Activated naive CD4-positive, alpha-beta T cell treated with anti-CD3 and anti-CD28 coated beads for 36 hours (primary cell): ENCODE measurements at regions not wholly inside any gene's neighbourhood (a gene's known extent, or its start where the extent isn't known, plus 50 kb on each side); places are given as distances from the start of the nearest gene placed in this dataset.
A peak's percentile ranks its signal among the peaks of the same experiment; 100 is the strongest.

ENCODE experiments used
- CTCF ChIA-PET: fragments of 350-600 bp; sonication (Branson Sonifier 250); formaldehyde crosslinking; loops from one replicate; lab custom pipeline; 2021; ENCODE audit warnings: antibody characterized with exemption; lab: Charles Lee
- DNase-seq: peaks from one replicate; pipeline ENCODE4 v3.0.0-alpha.2; 2020
- H3K27ac Mint-ChIP-seq: one replicate; pipeline ENCODE4 v1.8.0; 2021; ENCODE audit warnings: mild to moderate bottlenecking, mixed read lengths
- H3K27me3 Mint-ChIP-seq: one replicate; pipeline ENCODE4 v1.8.0; 2021; ENCODE audit warnings: low read depth, mixed read lengths
- H3K36me3 Mint-ChIP-seq: one replicate; pipeline ENCODE4 v1.8.0; 2021; ENCODE audit warnings: low read depth, mixed read lengths
- H3K4me1 Mint-ChIP-seq: one replicate; pipeline ENCODE4 v1.8.0; 2021; ENCODE audit warnings: low read depth, mixed read lengths
- H3K4me3 Mint-ChIP-seq: one replicate; pipeline ENCODE4 v1.8.0; 2021; ENCODE audit warnings: mild to moderate bottlenecking, moderate library complexity, mixed read lengths
- H3K9me3 Mint-ChIP-seq: one replicate; pipeline ENCODE4 v1.8.0; 2021; ENCODE audit warnings: mixed read lengths
- intact Hi-C: fragments of 100-400 bp; cut with micrococcal nuclease; formaldehyde crosslinking; loops from one replicate; pipeline ENCODE4 v1.15.1; 2023

DNA sequence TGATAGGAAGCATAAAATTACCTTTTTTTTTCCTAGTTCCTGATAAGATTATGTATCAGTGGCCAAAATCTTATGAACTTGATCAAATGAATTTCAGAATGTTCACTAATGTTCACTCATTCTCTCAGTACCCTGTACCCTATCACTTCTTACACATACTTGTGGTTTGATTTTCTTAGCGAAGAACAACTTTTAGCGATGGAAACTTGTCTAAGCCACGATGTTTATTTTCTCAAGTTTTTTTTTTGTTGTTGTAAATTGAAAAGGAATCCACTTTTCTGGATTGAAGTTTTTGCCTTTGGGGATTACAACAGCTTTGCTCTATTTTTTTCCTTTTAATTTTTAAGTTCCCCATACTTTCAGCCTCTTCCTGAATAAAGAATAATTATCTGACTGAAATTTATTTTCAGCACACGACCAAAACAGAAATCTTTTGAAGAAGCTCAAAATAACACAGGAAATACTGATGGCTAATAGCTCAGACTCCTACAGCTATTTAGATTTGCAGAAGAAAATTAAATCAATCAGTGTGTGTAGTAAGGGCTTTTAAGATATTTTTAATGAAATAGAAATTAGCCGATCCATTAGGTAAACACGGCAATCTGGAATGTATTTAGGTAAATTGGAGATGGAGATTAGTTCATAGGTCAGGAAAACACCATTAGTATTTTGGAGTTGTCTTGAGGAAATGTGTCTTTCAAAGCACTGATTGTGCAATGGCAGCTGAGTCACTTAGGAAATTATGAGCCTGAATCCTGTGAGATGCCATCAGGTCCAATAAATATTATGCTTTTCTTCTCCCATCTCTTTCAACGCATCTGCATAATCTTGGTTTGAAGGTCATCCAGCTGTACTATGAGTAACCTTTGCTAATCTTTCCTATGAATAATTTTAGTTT lies 217.5 kb downstream of the GJA1 start:
- peak; percentile 8 for DNase-seq
- Mint-ChIP-seq H3K27ac (no peak overlapping the region), H3K36me3 (no peaks in the 10 kb centered on the region), H3K4me3 (no peak overlapping the region), H3K4me1 (peaks cover 40% of the 10 kb centered on the region), H3K27me3 (no peaks in the 10 kb centered on the region), H3K9me3 (no peaks in the 10 kb centered on the region)
- intact Hi-C loops, result loop anchor here (5.0 kb wide), 3 partner anchors 151 to 744 kb away; partner anchors contain the start of genes HSF2 and TBC1D32
- CTCF ChIA-PET, result no interaction called here

GRCh38 chr6:121653624-121654008 lies 218.2 kb downstream of the GJA1 start:
- peaks cover 40% of the 10 kb centered on the region for H3K4me1 Mint-ChIP-seq
- H3K27ac Mint-ChIP-seq, result no peak overlapping the region
- CTCF ChIA-PET, result interaction anchor here (0.6 kb wide), 1 partner anchor 179 kb away, joined by 4 read pairs; no protein-coding TSS in a partner anchor
- intact Hi-C loops, result loop anchor here (5.0 kb wide), 3 partner anchors 151 to 744 kb away; partner anchors contain the start of genes HSF2 and TBC1D32
- DNase-seq, result no peak
- H3K4me3 Mint-ChIP-seq, result no peak overlapping the region
- H3K9me3 Mint-ChIP-seq, result no peaks in the 10 kb centered on the region
- H3K36me3 Mint-ChIP-seq, result no peaks in the 10 kb centered on the region
- no peaks in the 10 kb centered on the region for H3K27me3 Mint-ChIP-seq

DNA sequence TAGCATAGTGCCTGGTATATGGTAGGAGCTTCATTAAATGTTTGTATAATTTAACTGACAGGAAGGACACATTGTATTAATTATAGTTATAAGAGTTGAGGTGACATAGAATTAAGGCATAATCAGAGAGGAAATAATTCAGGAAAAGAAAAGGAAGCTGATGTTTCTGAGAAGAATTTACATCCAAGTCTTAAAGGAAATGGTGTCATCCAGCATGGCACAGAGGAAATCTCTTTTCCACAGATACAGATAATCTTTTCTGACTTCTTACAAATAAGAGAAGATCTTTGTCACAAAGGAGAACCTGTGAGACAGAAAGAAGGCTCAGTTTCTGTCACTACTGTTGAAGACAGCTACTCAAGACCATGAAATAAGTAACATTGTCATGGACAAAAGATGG lies 222.5 kb downstream of the GJA1 start:
- intact Hi-C loops, result no loop called here
- CTCF ChIA-PET, result no interaction called here
- Mint-ChIP-seq H3K36me3 (no peaks in the 10 kb centered on the region), H3K4me3 (no peak overlapping the region), H3K27me3 (no peaks in the 10 kb centered on the region), H3K27ac (no peak overlapping the region), H3K9me3 (no peaks in the 10 kb centered on the region), H3K4me1 (peaks cover 8% of the 10 kb centered on the region)
- DNase-seq, result no peak

GRCh38 chr6:121660277-121660676 lies 224.8 kb downstream of the GJA1 start:
- Mint-ChIP-seq H3K4me1 (no peaks in the 10 kb centered on the region), H3K4me3 (no peak overlapping the region), H3K9me3 (no peaks in the 10 kb centered on the region), H3K27ac (no peak overlapping the region), H3K36me3 (no peaks in the 10 kb centered on the region), H3K27me3 (no peaks in the 10 kb centered on the region)
- CTCF ChIA-PET, result interaction anchor here (0.8 kb wide), 1 partner anchor 26 kb away, joined by 3 read pairs; no protein-coding TSS in a partner anchor
- DNase-seq, result no peak
- intact Hi-C loops, result no loop called here

- CTCF ChIA-PET, result no interaction called here
Observed at GRCh38 chr6:121663292-121663810, 227.9 kb downstream of the GJA1 start.

GRCh38 chr6:121664158-121664557 lies 228.7 kb downstream of the GJA1 start:
- Mint-ChIP-seq H3K27me3 (no peaks in the 10 kb centered on the region), H3K4me3 (no peak overlapping the region), H3K27ac (no peak overlapping the region), H3K36me3 (no peaks in the 10 kb centered on the region), H3K9me3 (no peaks in the 10 kb centered on the region), H3K4me1 (no peaks in the 10 kb centered on the region)
- DNase-seq, result no peak
- CTCF ChIA-PET, result no interaction called here
- intact Hi-C loops, result no loop called here

More at GRCh38 chr6:121663292-121663810, 227.9 kb downstream of the GJA1 start:
- Mint-ChIP-seq H3K4me3 (no peak overlapping the region), H3K36me3 (no peaks in the 10 kb centered on the region), H3K9me3 (no peaks in the 10 kb centered on the region), H3K4me1 (no peaks in the 10 kb centered on the region), H3K27ac (no peak overlapping the region), H3K27me3 (no peaks in the 10 kb centered on the region)
- intact Hi-C loops, result no loop called here
- DNase-seq, result no peak

- Mint-ChIP-seq H3K4me3 (no peak overlapping the region), H3K36me3 (no peaks in the 10 kb centered on the region), H3K4me1 (no peaks in the 10 kb centered on the region), H3K9me3 (no peaks in the 10 kb centered on the region), H3K27ac (no peak overlapping the region), H3K27me3 (no peaks in the 10 kb centered on the region)
- DNase-seq, result no peak
- intact Hi-C loops, result no loop called here
- CTCF ChIA-PET, result no interaction called here
Observed at GRCh38 chr6:121666814-121667213, 231.4 kb downstream of the GJA1 start.

DNA sequence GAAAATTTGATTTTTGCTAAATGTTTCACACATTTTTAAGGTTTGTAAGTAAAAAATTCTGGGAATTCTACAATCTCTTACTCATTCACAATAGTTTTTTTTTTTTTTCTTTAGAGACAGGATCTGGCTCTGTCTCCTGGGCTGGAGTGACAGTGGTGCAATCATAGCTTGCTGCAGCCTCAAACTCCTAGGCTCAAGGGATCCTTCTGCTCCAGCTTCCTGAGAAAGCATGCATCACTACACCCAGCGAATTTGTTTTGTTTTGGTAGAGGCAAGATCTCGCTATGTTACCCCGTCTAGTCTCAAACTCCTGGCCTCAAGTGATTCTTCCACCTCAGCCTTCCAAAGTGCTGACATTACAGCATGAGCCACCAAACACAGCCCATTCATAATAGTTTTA lies 232.8 kb downstream of the GJA1 start:
- Mint-ChIP-seq H3K4me1 (no peaks in the 10 kb centered on the region), H3K36me3 (no peaks in the 10 kb centered on the region), H3K9me3 (no peaks in the 10 kb centered on the region), H3K27me3 (no peaks in the 10 kb centered on the region), H3K27ac (no peak overlapping the region), H3K4me3 (no peak overlapping the region)
- intact Hi-C loops, result no loop called here
- CTCF ChIA-PET, result no interaction called here
- no peak for DNase-seq

DNA sequence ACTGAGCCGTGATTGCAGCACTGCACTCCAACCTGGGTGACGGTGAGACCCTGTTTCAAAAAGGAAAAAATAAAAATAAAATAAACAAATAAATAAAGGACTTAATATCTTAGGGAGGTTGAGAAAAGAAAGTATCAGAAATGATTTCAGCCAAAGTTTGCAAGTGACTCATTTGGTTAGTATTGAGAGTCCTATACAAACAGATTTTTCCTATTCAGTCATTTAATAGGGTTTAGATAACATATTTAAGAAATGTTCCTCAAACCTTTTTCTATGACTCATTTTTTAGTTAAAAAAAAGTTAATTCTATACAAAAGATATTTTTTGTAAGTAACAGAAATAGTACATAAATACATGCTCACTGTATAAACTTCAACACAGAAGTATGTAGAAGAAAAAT lies 235.1 kb downstream of the GJA1 start:
- intact Hi-C loops, result no loop called here
- no peaks in the 10 kb centered on the region for H3K4me1 Mint-ChIP-seq
- H3K27me3 Mint-ChIP-seq, result no peaks in the 10 kb centered on the region
- no peak for DNase-seq
- CTCF ChIA-PET, result interaction anchor here (0.7 to 1.3 kb wide), 2 partner anchors 9 to 168 kb away, joined by 3 to 4 read pairs; no protein-coding TSS in a partner anchor
- no peaks in the 10 kb centered on the region for H3K36me3 Mint-ChIP-seq
- H3K9me3 Mint-ChIP-seq, result no peaks in the 10 kb centered on the region
- no peak overlapping the region for H3K4me3 Mint-ChIP-seq
- H3K27ac Mint-ChIP-seq, result no peak overlapping the region

DNA sequence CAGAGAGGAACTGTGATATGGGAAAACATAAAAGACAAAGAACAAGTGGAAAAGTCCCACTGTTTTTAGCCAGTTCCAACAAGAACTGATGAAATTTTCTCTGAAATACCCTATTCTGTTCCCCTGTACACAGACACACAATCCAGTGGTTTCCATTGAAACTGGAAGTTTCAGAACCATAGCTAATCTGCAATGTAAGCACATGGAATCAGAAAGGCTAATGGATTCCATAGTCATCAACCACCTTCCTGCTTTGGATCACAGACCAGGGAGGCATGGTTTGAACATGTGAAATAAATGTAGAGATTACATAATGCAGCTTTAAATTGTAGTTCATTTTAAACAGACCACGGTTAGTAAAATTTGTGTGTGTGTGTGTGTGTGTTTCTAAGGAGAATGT lies 242.1 kb downstream of the GJA1 start:
- no peak overlapping the region for H3K4me3 Mint-ChIP-seq
- no peak for DNase-seq
- no peaks in the 10 kb centered on the region for H3K27me3 Mint-ChIP-seq
- CTCF ChIA-PET, result no interaction called here
- intact Hi-C loops, result no loop called here
- H3K9me3 Mint-ChIP-seq, result no peaks in the 10 kb centered on the region
- no peaks in the 10 kb centered on the region for H3K36me3 Mint-ChIP-seq
- H3K4me1 Mint-ChIP-seq, result no peaks in the 10 kb centered on the region
- H3K27ac Mint-ChIP-seq, result no peak overlapping the region

GRCh38 chr6:121678245-121678644 lies 242.8 kb downstream of the GJA1 start:
- H3K9me3 Mint-ChIP-seq, result no peaks in the 10 kb centered on the region
- H3K4me1 Mint-ChIP-seq, result no peaks in the 10 kb centered on the region
- no peak overlapping the region for H3K4me3 Mint-ChIP-seq
- CTCF ChIA-PET, result interaction anchor here (0.6 kb wide), 1 partner anchor 814 kb away, joined by 3 read pairs; no protein-coding TSS in a partner anchor
- H3K27me3 Mint-ChIP-seq, result no peaks in the 10 kb centered on the region
- no peak for DNase-seq
- no peaks in the 10 kb centered on the region for H3K36me3 Mint-ChIP-seq
- intact Hi-C loops, result no loop called here
- no peak overlapping the region for H3K27ac Mint-ChIP-seq

- DNase-seq, result no peak
- intact Hi-C loops, result no loop called here
- Mint-ChIP-seq H3K4me3 (no peak overlapping the region), H3K27ac (no peak overlapping the region), H3K27me3 (no peaks in the 10 kb centered on the region), H3K36me3 (no peaks in the 10 kb centered on the region), H3K9me3 (no peaks in the 10 kb centered on the region), H3K4me1 (no peaks in the 10 kb centered on the region)
- CTCF ChIA-PET, result interaction anchor here (0.6 kb wide), 1 partner anchor 76 kb away, joined by 4 read pairs; no protein-coding TSS in a partner anchor
Observed at GRCh38 chr6:121680058-121680457, 244.6 kb downstream of the GJA1 start.
